ENCODE measurements at regions not wholly inside any gene's neighbourhood (a gene's known extent, or its start where the extent isn't known, plus 50 kb on each side); places are given as distances from the start of the nearest gene placed in this dataset.

DNA sequence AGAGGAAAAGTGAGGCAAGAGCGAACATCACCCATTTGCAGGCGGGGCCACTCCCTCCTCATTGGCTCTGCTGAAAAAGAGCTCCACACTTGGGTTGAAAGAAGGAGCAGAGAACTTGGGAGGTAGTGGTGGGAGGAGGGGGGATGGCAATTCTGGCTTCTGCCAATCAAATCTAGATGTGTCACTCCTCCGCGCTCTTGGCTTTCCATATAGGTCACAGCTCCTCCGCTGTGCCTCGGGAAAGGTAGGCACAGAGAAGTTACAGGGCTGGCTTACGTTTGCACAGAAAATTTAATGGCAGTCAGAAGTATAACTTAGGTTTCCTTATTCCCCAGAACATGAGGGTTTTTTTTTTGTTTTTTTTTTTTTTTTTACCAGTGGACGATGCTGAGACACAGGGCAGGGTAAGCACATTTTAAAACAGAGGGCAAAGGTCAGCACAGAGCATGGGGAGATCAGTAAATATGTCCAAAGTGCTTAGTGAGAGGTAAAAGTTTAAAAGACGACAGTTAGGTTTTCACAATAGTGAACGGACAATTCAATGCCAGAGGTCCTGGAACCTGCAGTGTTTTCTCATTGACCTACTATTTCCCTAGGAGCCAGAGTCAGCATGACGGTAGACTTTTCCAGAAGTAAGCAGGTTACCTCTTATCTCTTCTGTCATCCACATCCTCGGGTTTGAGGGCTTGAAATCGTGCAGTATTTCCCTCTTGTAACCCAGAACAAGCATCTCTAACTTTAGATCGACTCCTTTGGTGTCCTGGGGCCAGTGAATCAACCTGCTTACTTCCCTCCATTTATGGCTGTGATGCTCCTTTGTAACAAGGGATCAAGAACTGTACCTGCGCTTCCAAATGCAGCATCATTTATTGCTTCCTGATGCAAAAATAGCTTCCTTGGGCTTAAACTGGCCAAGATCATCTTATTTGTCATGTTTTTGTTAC is 258.9 kb upstream of the PROX1 start:
- Histone ChIP-seq H3K27ac (no peak overlapping the region), H3K27me3 (no peaks in the 10 kb centered on the region), H3K4me3 (no peak overlapping the region), H3K9me3 (no peaks in the 10 kb centered on the region), H3K36me3 (no peaks in the 10 kb centered on the region), H3K4me1 (peaks cover 0 to 7% (median 0%) of the 10 kb centered on the region in 4 donors)
- no peak for TF ChIP-seq POLR2A (IDR thresholded peaks at IDR 0.05)
- no peak for TF ChIP-seq EP300 (IDR thresholded peaks at IDR 0.05; ENCODE audit: low read depth)
- intact Hi-C loops (cut with DNase I; ENCODE audit: low total_unique reads) (no loop called here), in situ Hi-C loops (cut with MboI; ENCODE audit: low pct_ligation_motif_present in 1 of 4, low pct_unique_long_range_greater_than_20kb in 1 of 4, low sequenced_read_pairs in 3 of 4) (no loop called here)
- WGBS, 2 donors (ENCODE audit: low coverage in 1 of 2) = 75 to 76% methylated on average over 9 to 15 of the region's 15 CpGs
- no peak for DNase-seq

DNA sequence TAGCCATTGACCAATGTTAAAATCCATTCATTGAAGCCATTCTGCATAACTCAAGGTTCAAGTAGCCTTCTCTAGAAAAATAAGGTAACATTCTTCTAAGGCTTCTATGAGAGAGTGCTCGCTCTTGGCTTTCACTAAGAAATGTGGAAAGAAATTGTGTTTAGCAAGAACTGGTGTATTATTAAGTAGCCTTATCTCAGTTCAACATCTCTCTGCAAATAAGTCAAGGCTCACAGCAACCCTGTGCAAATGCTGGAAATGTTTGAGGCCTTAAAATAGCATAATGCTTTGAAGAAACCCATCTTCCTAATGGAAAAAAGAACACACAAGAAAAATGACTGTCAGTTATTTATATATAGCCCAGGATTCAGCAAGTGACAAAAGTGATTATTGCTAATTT is 254.1 kb upstream of the PROX1 start:
- intact Hi-C loops (cut with DNase I; ENCODE audit: low total_unique reads) (no loop called here), in situ Hi-C loops (cut with MboI; ENCODE audit: low pct_ligation_motif_present in 1 of 4, low pct_unique_long_range_greater_than_20kb in 1 of 4, low sequenced_read_pairs in 3 of 4) (no loop called here)
- Histone ChIP-seq H3K4me3 (no peak overlapping the region), H3K27me3 (no peaks in the 10 kb centered on the region), H3K27ac (no peak overlapping the region), H3K36me3 (no peaks in the 10 kb centered on the region), H3K4me1 (no peaks in the 10 kb centered on the region), H3K9me3 (no peaks in the 10 kb centered on the region)
- 83 to 100% methylated on average over 1 of the region's 1 CpG for WGBS, 2 donors (ENCODE audit: low coverage in 1 of 2)
- TF ChIP-seq EP300 (IDR thresholded peaks at IDR 0.05; ENCODE audit: low read depth) (no peak), POLR2A (IDR thresholded peaks at IDR 0.05) (no peak), POLR2AphosphoS5 (IDR thresholded peaks at IDR 0.05) (no peak)
- TF ChIP-seq, protein P1, sequence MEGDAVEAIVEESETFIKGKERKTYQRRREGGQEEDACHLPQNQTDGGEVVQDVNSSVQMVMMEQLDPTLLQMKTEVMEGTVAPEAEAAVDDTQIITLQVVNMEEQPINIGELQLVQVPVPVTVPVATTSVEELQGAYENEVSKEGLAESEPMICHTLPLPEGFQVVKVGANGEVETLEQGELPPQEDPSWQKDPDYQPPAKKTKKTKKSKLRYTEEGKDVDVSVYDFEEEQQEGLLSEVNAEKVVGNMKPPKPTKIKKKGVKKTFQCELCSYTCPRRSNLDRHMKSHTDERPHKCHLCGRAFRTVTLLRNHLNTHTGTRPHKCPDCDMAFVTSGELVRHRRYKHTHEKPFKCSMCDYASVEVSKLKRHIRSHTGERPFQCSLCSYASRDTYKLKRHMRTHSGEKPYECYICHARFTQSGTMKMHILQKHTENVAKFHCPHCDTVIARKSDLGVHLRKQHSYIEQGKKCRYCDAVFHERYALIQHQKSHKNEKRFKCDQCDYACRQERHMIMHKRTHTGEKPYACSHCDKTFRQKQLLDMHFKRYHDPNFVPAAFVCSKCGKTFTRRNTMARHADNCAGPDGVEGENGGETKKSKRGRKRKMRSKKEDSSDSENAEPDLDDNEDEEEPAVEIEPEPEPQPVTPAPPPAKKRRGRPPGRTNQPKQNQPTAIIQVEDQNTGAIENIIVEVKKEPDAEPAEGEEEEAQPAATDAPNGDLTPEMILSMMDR (IDR thresholded peaks at IDR 0.05) = no peak
- DNase-seq = no peak

DNA sequence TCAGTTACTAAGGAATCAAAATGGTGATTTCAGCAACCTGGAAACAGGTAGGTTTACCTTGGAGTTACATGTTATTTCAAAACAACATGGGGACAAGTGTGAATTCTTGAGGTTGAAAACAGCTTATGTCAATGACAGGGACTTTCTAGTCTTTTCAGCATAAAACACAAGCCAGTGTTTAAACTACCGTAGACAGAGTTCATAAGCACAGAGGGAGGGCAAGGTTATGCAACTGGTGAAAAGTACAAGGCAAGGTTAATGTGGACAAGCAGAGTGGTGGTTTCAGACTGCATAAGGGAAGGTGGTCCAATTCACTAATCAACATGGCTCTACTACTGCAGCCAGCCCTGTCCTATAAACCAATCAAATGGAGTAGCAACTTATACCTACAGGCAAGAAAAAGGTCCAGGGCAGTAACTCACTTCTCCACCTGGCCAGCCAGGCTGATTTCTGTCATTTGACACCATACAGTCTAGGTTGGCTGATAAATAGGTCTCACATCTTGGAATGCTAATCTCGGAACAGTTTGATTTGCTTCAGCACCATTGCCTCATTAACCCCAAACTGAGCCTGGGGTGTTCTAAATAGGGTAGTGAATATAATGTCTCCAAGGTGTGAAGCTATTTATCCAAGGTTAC is 250.3 kb upstream of the PROX1 start:
- no peaks in the 10 kb centered on the region for H3K27me3 ChIP-seq

DNA sequence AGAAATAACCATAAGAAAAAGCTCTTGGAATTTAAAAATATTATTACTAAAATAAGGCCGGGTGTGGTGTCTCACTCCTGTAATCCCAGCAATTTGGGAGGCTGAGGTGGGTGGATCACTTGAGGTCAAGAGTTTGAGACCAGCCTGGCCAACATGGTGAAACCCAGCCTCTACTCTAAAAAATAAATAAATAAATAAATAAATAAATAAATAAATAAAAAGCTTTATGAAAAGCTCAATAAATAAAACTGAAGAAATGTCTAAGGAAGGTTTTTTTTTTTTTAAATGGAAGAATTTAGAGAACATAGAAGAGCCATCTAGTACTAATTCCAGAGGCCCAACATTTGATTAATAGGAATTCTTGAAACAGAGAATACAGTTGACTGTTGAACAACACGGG is 249.1 kb upstream of the PROX1 start:
- H3K27ac ChIP-seq = no peak overlapping the region
- no peak for TF ChIP-seq EP300 (IDR thresholded peaks at IDR 0.05; ENCODE audit: low read depth)
- TF ChIP-seq, protein P1 (IDR thresholded peaks at IDR 0.05) = no peak
- TF ChIP-seq POLR2AphosphoS5 (IDR thresholded peaks at IDR 0.05) = no peak
- no peak for TF ChIP-seq POLR2A (IDR thresholded peaks at IDR 0.05)
- H3K27me3 ChIP-seq = no peaks in the 10 kb centered on the region

More for the DNA sequence above, 250.3 kb upstream of the PROX1 start:
- Histone ChIP-seq H3K9me3 (no peaks in the 10 kb centered on the region), H3K36me3 (no peaks in the 10 kb centered on the region), H3K27ac (no peak overlapping the region), H3K4me1 (no peaks in the 10 kb centered on the region), H3K4me3 (no peak overlapping the region)
- WGBS, 2 donors (ENCODE audit: low coverage in 1 of 2) = 86 to 87% methylated on average over 1 to 2 of the region's 2 CpGs
- intact Hi-C loops (cut with DNase I; ENCODE audit: low total_unique reads) = no loop called here
- TF ChIP-seq POLR2AphosphoS5 (IDR thresholded peaks at IDR 0.05) = no peak
- no peak for TF ChIP-seq POLR2A (IDR thresholded peaks at IDR 0.05)
- TF ChIP-seq, protein P1 (IDR thresholded peaks at IDR 0.05) = no peak
- in situ Hi-C loops (cut with MboI; ENCODE audit: low pct_ligation_motif_present in 1 of 4, low pct_unique_long_range_greater_than_20kb in 1 of 4, low sequenced_read_pairs in 3 of 4) = no loop called here
- DNase-seq = no peak

More for the DNA sequence above, 249.1 kb upstream of the PROX1 start:
- Histone ChIP-seq H3K36me3 (no peaks in the 10 kb centered on the region), H3K4me3 (no peak overlapping the region), H3K4me1 (no peaks in the 10 kb centered on the region), H3K9me3 (no peaks in the 10 kb centered on the region)
- in situ Hi-C loops (cut with MboI; ENCODE audit: low pct_ligation_motif_present in 1 of 4, low pct_unique_long_range_greater_than_20kb in 1 of 4, low sequenced_read_pairs in 3 of 4) (no loop called here), intact Hi-C loops (cut with DNase I; ENCODE audit: low total_unique reads) (no loop called here)
- DNase-seq = no peak
- 73 to 83% methylated on average over 2 of the region's 2 CpGs for WGBS, 2 donors (ENCODE audit: low coverage in 1 of 2)
